HPDE6-E6E7 (cell line): ENCODE measurements at regions not wholly inside any gene's neighbourhood (a gene's known extent, or its start where the extent isn't known, plus 50 kb on each side); places are given as distances from the start of the nearest gene placed in this dataset.

Experiments used
- DNase-seq: peaks from one replicate; pipeline ENCODE4 v3.0.0; 2011; ENCODE audit warnings: missing footprints; ENCODE audit errors: extremely low spot score

DNA sequence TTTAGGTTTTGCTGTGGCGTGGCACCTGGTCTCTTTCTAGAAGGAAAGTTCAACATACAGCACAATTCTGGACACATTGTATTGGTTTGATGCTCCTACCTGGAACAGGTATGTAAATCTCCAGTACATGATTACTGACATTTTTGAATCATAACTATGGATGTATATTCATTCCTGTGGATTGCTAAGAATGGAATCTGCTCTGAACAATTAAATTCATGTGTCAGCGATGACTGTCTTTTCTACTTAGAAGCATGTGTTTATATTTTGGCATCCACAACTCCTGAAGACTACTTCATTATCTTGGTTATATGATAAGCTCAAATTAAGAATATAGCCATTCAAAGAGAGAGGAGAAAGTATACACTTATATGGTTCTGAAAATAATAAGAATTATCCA lies 291.8 kb downstream of the CHRM3 start:
- no peak for DNase-seq

DNA sequence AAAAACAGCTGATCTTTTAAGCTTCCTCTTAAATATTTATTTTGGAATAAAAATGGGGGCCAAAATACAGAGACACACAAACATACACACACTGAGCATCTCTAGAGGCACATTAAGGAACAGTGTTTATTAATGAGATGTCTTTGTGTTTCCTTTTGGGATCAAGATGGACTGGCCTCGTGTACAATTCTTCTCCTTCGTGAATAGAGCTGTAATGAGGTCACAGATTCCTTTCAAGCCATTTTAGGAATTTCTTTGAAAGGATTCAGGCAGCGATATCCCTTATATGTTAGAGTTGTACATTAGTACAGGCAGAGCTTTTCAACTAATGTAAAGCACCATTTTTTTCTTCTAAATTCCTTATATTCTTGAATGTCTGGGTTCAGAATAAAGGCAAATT lies 295.7 kb downstream of the CHRM3 start:
- DNase-seq = no peak

GRCh38 chr1:239682960-239683359 lies 296.6 kb downstream of the CHRM3 start:
- DNase-seq = no peak

GRCh38 chr1:239686386-239686785 lies 300.0 kb downstream of the CHRM3 start:
- no peak for DNase-seq

GRCh38 chr1:239696317-239696716 lies 309.9 kb downstream of the CHRM3 start:
- no peak for DNase-seq

GRCh38 chr1:239700667-239701066 lies 314.3 kb downstream of the CHRM3 start:
- no peak for DNase-seq

DNA sequence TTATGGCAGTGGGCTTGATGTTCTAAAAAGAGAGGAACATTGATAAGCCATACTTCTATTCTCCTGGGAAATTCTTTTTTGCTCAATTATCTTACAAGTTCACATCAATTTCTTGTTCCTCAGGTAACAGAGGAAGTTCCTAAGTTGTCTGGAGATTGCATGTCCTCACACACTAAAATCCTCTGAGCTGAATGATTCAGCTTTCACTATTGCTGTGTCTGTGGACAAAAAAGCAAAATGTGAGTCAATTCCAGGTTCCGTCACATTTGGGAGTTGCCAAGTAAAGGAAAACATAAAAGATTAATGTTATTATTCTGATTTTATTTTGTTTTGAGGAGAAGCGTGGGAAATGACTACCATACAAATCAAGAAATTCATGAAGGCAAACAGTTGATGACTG lies 316.7 kb downstream of the CHRM3 start:
- DNase-seq = no peak

DNA sequence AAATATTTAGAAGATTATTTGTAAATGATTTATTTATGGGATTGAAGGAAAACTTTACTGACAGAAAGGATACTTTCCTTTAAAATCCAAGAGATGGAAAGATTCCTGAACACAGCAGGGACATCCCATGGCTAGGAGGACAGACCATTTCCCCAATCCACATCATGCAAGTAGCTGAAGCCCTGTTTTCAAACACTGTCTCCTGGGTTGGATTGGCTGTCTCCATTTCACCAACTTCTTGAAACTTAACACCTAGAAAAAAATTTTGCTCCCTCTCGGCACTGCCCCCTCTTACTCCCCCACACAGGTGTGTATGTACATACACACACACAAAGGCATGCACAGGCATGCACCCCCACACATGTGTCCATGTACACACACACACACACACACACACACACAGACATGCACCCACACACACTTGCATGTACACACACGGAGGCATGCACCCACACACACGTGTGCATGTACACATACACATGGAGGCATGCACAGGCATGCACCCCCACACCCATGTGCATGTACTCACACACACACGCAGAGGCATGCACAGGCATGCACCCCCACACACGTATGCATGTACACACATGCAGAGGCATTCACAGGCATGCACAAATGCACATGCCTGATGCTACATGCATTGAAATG lies 320.0 kb downstream of the CHRM3 start:
- DNase-seq = no peak

- DNase-seq = no peak
These were observed 321.2 kb downstream of the CHRM3 start for GRCh38 chr1:239707615-239708014.

DNA sequence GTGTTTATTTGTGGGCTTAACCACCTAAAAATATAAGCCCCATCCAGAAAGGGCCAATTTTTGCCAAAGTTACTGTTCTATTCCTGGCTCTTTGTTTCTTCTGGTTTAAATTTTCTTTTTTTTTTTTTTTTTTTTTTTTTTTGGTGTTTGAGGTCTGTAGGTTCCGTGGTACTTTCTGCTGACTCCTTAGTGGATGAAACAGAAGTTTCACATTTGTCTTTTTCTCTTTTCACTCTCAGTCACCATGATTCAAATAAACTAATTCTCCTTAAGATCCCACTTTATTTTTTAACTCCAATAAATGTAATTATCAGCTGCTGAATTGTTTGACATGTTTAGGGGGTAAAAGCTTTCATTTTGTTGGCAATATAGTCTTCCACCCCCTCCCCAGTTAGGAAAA lies 322.3 kb downstream of the CHRM3 start:
- DNase-seq = no peak

DNA sequence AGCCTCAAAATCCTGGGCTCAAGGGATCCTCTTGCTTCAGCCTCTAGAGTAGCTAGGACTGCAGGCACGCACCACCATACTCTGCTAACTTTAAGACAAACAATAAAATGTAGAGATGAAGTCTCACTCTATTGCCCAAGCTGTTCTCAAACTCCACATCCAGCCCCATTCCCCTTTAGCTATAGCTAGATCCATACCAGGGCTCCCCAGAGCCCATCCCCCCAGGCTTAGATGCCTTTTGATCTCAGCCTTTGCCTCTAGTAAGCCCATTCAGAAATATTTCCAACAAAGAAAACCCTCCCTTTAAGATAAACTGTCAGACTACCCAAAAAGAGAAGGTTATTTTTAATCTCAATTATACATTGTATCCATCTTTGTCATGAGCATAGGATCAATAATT lies 325.4 kb downstream of the CHRM3 start:
- no peak for DNase-seq

GRCh38 chr1:239717097-239717917 lies 330.9 kb downstream of the CHRM3 start:
- DNase-seq = no peak

DNA sequence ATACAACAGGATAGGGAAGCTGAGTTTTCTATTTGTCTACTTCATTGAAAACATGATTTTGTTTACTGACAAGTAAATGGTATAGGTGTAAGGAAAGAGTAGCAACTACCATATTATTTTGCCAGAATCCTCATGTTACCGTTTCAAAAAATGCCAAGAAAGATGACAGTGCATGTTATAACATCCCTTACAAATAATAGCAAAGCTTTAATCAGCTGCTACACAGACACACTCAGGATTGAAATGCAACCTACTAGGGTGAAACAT lies 331.5 kb downstream of the CHRM3 start:
- DNase-seq = no peak

DNA sequence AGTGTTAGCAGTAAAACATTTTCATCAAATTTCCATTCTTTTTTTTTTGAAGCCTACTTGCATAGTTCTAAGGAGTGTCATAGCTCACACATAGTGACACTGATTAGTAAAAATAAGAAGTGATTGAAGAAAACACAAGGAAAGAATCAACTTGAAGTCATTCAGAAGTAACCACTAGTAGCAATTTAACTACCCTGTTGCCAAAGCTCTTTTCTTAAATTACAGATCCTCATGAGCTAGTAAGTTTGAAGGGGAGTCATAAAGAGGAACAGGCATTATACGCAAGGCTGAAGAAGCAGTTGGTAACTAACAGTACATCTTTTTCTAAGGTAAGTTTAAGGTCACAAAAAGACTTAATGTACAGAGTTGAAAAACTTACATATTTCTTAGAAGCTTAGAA lies 332.2 kb downstream of the CHRM3 start:
- no peak for DNase-seq

DNA sequence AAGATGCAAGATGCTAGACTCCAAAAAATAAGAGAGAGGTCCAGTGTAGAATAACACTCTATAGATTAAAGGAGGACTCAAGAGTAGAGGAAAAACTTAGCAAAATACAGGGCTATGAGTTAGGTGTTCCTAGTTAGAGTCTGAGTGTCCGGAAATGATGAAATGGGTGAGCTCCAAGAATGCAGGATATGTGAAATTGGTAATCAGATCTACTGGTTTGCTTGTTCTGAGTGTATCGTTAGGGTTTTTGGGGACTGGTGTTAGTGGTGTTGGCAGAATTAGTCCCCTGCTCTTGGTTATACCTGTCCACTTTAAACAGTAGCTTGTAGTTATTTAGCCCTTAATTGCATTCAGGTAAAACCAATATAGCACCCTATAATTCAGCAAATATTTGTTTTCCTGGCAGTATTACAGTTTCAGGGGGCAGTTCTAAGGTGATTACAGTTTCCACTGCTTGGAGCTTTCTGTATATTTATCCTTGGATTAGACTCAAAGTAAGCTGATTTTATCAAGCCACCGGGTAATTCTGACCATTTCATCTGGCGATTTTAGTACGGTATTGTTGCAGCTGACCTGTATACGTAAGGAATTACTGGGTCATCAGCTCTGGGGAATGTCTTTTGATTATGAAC lies 332.7 kb downstream of the CHRM3 start:
- no peak for DNase-seq

DNA sequence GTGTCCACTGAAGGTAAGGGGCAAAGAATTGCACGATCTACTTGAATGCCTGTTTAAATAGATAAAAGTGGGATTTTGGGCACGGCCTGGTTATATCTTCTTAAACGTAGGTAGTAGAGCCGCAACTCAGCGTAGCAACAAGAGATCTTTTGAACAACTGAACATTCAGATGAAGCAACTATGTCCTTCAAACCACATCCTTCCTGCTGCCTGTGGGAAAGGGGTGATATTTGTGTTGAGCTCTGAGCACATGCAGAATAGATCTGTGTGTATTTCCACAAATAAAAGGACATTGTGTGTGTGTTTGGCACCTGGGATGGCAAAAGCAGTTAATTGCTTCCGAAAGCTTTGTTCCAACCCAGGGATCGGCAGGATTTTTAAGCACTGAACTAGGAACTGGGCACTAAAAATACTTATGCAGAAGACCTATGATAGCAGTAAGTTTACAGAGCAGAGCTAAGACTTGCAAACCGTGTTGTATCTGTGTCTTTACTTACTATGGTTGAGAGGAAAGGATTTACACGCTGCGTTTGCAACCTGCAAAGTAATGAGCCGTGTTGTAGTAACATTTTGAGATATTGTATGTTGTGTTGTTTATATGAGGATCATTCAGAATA lies 333.4 kb downstream of the CHRM3 start:
- no peak for DNase-seq

GRCh38 chr1:239722035-239722434 lies 335.7 kb downstream of the CHRM3 start:
- no peak for DNase-seq

- no peak for DNase-seq
These were observed 337.5 kb downstream of the CHRM3 start for GRCh38 chr1:239723776-239724367.

GRCh38 chr1:239725371-239725770 lies 339.0 kb downstream of the CHRM3 start:
- no peak for DNase-seq

DNA sequence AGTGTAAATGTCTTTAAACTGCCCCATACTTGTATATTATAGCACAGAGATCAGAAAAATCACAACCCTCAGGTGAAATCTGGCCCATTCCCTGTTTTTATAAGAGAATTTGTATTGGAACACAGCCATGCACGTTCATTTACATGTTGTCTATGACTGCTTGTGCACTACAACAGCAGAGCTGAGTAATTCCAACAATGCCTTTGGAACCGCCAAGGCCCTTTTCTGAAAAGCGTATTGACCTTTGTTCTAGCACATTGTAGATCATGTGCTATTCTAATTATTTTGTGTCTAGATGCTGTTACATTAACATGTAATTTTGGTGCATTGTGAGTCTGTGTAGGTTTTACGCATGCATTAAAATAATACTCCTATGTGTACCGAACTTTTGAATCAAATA lies 339.6 kb downstream of the CHRM3 start:
- DNase-seq = no peak

DNA sequence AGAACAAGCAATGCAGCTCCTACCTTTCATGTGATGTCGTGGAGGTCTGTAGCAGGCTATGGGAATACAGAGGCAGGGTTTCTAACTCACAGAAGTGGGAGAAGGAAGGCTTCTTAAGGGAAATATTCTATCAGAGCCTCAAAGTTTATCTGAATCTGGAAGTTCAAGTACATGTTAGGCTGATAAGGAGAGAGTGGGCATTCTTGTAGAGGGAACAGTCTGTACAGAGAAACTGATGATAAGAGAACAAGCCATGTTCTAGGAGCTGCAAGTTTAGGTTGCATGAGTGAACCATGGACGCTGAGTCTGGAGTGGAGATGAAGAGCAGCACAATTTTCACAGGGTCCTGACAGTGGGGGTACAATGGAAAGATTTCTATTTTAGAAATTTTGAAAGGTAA lies 344.0 kb downstream of the CHRM3 start:
- DNase-seq = no peak

DNA sequence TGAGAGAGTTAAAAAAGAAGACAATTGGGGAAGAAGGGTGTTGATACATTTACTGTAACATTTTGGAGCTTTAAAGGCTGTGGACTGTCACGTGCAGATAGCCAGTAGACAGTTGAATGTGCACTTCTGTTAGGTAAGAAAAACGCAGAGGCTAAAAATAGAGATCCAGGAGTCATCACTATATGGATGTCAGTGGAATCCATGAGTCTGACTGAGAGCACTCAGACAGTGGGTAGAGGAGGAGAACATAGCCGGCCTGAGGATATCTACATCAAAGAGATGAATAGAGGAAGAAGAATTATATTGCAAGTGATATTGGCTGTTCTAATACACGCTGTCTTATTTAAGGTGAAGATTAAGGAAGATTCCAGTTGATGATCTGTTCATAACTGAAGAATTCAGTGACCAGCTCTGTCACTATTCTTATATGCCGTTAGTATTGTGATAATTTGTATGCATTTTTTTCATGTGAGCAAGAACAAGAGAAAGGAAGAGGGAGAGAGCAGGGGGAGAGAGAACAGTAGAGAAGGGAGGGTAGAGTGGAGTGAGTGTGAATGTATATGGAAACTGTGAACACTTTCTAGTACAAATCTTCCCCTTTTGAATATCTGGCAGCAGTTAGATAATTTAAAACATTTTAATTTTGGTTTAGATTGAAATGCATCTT lies 344.8 kb downstream of the CHRM3 start:
- DNase-seq = no peak
